ENCODE measurements at regions not wholly inside any gene's neighbourhood (a gene's known extent, or its start where the extent isn't known, plus 50 kb on each side); places are given as distances from the start of the nearest gene placed in this dataset.

- Mint-ChIP-seq H3K27me3 (no peaks in the 10 kb centered on the region), H3K27ac (no peak overlapping the region), H3K4me1 (ENCODE audit: unreplicated experiment) (peaks cover 27% of the 10 kb centered on the region), H3K4me3 (no peak overlapping the region), H3K36me3 (no peaks in the 10 kb centered on the region), H3K9me3 (no peaks in the 10 kb centered on the region)
- TF ChIP-seq, protein P1, sequence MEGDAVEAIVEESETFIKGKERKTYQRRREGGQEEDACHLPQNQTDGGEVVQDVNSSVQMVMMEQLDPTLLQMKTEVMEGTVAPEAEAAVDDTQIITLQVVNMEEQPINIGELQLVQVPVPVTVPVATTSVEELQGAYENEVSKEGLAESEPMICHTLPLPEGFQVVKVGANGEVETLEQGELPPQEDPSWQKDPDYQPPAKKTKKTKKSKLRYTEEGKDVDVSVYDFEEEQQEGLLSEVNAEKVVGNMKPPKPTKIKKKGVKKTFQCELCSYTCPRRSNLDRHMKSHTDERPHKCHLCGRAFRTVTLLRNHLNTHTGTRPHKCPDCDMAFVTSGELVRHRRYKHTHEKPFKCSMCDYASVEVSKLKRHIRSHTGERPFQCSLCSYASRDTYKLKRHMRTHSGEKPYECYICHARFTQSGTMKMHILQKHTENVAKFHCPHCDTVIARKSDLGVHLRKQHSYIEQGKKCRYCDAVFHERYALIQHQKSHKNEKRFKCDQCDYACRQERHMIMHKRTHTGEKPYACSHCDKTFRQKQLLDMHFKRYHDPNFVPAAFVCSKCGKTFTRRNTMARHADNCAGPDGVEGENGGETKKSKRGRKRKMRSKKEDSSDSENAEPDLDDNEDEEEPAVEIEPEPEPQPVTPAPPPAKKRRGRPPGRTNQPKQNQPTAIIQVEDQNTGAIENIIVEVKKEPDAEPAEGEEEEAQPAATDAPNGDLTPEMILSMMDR (conservative IDR thresholded peaks at IDR 0.05): no peak
- DNase-seq (ENCODE audit: extremely low spot score, unreplicated experiment): no peak
Measured at GRCh38 chr5:173750538-173751265, 134.3 kb upstream of the BOD1 start.

DNA sequence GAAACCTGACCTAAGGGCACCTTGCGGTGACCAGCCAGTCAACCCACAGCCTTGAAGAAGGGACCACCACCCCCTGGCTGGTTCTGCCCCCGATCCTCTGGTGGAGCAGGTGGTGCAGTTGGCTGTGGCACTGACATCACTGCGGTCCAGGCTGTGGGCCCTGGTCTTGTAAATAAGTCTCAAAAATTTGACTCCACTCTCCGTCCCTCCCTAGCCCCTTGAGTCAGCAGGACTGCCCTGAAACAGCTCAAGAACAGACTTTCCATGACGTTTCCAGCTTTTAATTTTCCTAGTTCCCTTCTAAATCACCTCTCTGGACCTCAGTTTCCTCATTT is 134.8 kb upstream of the BOD1 start:
- no peak for DNase-seq (ENCODE audit: extremely low spot score, unreplicated experiment)
- Mint-ChIP-seq H3K27me3 (no peaks in the 10 kb centered on the region), H3K4me1 (ENCODE audit: unreplicated experiment) (peaks cover 22% of the 10 kb centered on the region), H3K9me3 (no peaks in the 10 kb centered on the region), H3K36me3 (no peaks in the 10 kb centered on the region), H3K4me3 (no peak overlapping the region), H3K27ac (no peak overlapping the region)
- TF ChIP-seq, protein P1 (conservative IDR thresholded peaks at IDR 0.05): no peak

DNA sequence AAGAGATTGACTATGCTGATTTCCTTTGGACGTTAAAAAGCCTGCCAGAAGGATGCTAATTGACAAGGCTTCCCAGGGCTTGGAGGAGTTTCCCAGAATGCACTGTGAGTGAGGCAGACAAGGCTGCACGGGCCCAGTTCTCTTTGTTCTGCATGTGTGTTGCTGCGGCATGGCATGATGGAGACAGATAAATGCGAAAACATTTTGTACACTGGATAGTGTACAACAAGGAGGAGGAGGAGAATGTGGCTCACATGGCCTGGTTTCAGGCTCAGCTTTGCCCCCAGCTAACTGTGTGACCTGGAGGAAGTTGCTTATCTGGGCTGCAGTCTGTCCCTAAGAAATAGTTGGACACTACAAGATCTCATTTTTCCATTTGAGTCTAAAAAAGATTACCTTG is 135.5 kb upstream of the CPEB4 start:
- no peaks in the 10 kb centered on the region for H3K9me3 Mint-ChIP-seq

GRCh38 chr5:173753307-173754168 is 134.6 kb upstream of the CPEB4 start:
- peak; percentile 73 for DNase-seq (ENCODE audit: extremely low spot score, unreplicated experiment)
- Mint-ChIP-seq H3K27me3 (no peaks in the 10 kb centered on the region), H3K4me3 (peak overlapping the region; percentile 45)

More for the DNA sequence above, 135.5 kb upstream of the CPEB4 start:
- TF ChIP-seq, protein P1 (conservative IDR thresholded peaks at IDR 0.05): no peak
- peak overlapping the region; percentile 67 for H3K27ac Mint-ChIP-seq
- peaks cover 25% of the 10 kb centered on the region for H3K4me1 Mint-ChIP-seq (ENCODE audit: unreplicated experiment)
- DNase-seq (ENCODE audit: extremely low spot score, unreplicated experiment): no peak
- H3K4me3 Mint-ChIP-seq: no peak overlapping the region
- no peaks in the 10 kb centered on the region for H3K27me3 Mint-ChIP-seq
- no peaks in the 10 kb centered on the region for H3K36me3 Mint-ChIP-seq

GRCh38 chr5:173755319-173755718 is 132.8 kb upstream of the CPEB4 start:
- TF ChIP-seq, protein P1 (conservative IDR thresholded peaks at IDR 0.05): no peak
- H3K27ac Mint-ChIP-seq: no peak overlapping the region

More at GRCh38 chr5:173753307-173754168, 134.6 kb upstream of the CPEB4 start:
- peaks cover 28% of the 10 kb centered on the region for H3K4me1 Mint-ChIP-seq (ENCODE audit: unreplicated experiment)
- no peaks in the 10 kb centered on the region for H3K9me3 Mint-ChIP-seq
- TF ChIP-seq, protein P1 (conservative IDR thresholded peaks at IDR 0.05): no peak
- no peaks in the 10 kb centered on the region for H3K36me3 Mint-ChIP-seq
- peak overlapping the region; percentile 67 for H3K27ac Mint-ChIP-seq

More at GRCh38 chr5:173755319-173755718, 132.8 kb upstream of the CPEB4 start:
- Mint-ChIP-seq H3K27me3 (no peaks in the 10 kb centered on the region), H3K36me3 (no peaks in the 10 kb centered on the region), H3K9me3 (no peaks in the 10 kb centered on the region), H3K4me3 (no peak overlapping the region), H3K4me1 (ENCODE audit: unreplicated experiment) (peaks cover 28% of the 10 kb centered on the region)
- no peak for DNase-seq (ENCODE audit: extremely low spot score, unreplicated experiment)
